Tongue (tissue), 1 donor: ENCODE measurements at regions not wholly inside any gene's neighbourhood (a gene's known extent, or its start where the extent isn't known, plus 50 kb on each side); places are given as distances from the start of the nearest gene placed in this dataset.
A peak's percentile ranks its signal among the peaks of the same experiment; 100 is the strongest.
"Not testable (repeated sequence)": the region's sequence is repeated elsewhere in the genome, so short reads cannot be mapped to it uniquely, and the experiment has no call there.

Experiments used
- DNase-seq: peaks from one replicate; pipeline ENCODE4 v3.0.0-alpha.2; 2015

- DNase-seq: no peak
These were observed 97.4 kb upstream of the ELOVL5 start for GRCh38 chr6:53446151-53446550.

- no peak for DNase-seq
These were observed 93.0 kb upstream of the ELOVL5 start for GRCh38 chr6:53441761-53442160.

- DNase-seq: no peak
These were observed 92.3 kb upstream of the ELOVL5 start for GRCh38 chr6:53441035-53441493.

GRCh38 chr6:53440336-53440945 lies 91.7 kb upstream of the ELOVL5 start:
- no peak for DNase-seq

- DNase-seq: peak; percentile 10
These were observed 90.8 kb upstream of the ELOVL5 start for GRCh38 chr6:53439556-53439955.

- DNase-seq: peak; percentile 43
These were observed 88.9 kb upstream of the ELOVL5 start for GRCh38 chr6:53437557-53438202.

- DNase-seq: no peak
These were observed 88.0 kb upstream of the ELOVL5 start for GRCh38 chr6:53436526-53437303.

- DNase-seq: no peak
These were observed 85.2 kb upstream of the ELOVL5 start for GRCh38 chr6:53433951-53434285.

GRCh38 chr6:53433261-53433950 lies 84.7 kb upstream of the ELOVL5 start:
- no peak for DNase-seq

- DNase-seq: peak; percentile 8
These were observed 83.8 kb upstream of the ELOVL5 start for GRCh38 chr6:53432318-53433161.

GRCh38 chr6:53431704-53432103 lies 83.0 kb upstream of the ELOVL5 start:
- no peak for DNase-seq

GRCh38 chr6:53429401-53429800 lies 80.7 kb upstream of the ELOVL5 start:
- no peak for DNase-seq

- no peak for DNase-seq
These were observed 80.1 kb upstream of the ELOVL5 start for GRCh38 chr6:53428886-53429285.

GRCh38 chr6:53426667-53427270 lies 78.0 kb upstream of the ELOVL5 start:
- no peak for DNase-seq

- no peak for DNase-seq
These were observed 77.4 kb upstream of the ELOVL5 start for GRCh38 chr6:53426117-53426516.

- DNase-seq: no peak
These were observed 76.4 kb upstream of the ELOVL5 start for GRCh38 chr6:53424976-53425718.

GRCh38 chr6:53424300-53424699 lies 75.5 kb upstream of the ELOVL5 start:
- no peak for DNase-seq

- not testable (repeated sequence) for DNase-seq
These were observed 74.8 kb upstream of the ELOVL5 start for GRCh38 chr6:53423560-53423959.

GRCh38 chr6:53419026-53419425 lies 70.3 kb upstream of the ELOVL5 start:
- DNase-seq: no peak

GRCh38 chr6:53418288-53418687 lies 69.5 kb upstream of the ELOVL5 start:
- no peak for DNase-seq

GRCh38 chr6:53417141-53417540 lies 68.4 kb upstream of the ELOVL5 start:
- DNase-seq: no peak
